ELF-1 (cell line): ENCODE measurements at regions not wholly inside any gene's neighbourhood (a gene's known extent, or its start where the extent isn't known, plus 50 kb on each side); places are given as distances from the start of the nearest gene placed in this dataset.
"Not testable (repeated sequence)": the region's sequence is repeated elsewhere in the genome, so short reads cannot be mapped to it uniquely, and the experiment has no call there.

Experiments
- DNase-seq: peaks from one replicate; pipeline ENCODE4 v3.0.0-alpha.2; 2016; ENCODE audit warnings: low read depth, low spot score

DNA sequence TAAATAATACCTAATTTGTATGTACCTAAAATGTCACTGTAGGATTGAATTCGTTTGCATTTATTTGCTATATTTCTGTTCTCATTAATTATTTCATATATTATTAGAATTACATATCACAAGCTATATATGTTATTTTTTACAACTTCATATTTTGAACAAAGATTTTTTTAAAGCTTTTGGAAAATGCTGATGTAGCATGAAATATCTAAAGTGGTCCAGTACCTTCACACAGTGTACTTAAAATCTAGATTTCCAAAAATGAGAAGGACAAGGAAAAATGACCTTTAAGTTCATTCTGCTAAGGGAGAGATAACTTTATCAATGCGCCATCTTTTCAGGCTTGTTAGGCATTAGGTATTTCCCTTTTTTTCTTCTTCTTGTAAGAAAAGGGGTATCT, 71.8 kb downstream of the LARP7 start:
- no peak for DNase-seq

DNA sequence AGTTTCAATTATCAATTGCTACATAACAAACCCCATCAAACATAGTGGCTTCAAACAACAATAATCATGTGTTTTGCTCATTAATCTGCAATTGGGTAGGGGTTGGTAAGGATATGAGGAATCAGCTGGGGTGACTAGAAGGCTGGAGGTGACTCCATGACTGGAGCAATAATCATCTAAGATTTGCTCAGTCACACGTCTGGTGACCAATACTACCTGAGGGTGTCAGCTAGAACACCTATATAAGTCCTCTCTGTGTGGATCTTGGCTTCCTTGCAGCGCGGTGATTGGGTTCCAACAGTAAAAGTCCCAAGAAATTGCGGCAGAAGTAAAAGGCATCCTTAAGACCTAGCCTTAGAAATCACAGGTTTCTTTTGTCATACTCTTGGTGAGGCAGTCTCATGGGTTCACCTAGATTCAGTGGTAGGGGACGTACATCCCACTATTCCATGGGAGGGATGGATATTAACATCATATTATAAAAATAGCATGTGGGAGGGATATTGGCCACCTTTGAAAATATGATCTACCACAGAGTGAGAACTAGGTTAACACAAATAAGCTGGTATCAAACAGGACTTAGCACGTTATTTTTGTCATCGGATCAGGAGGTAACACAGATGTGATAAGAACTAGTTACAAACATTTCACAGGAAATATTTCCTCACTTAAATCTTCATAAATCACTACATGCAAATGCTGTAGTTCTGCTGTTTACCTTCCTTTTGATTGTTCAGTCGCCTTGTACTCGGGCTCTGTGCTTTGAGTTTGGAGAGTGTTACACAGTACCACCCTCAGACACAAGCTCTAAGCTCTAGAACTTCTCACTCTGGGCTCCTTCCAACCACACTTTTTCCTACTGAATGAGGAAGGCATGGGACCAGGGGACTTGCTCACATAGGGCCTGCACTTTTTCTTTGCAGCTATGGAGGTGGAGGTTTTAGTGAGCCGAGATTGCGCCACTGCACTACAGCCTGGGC, 78.3 kb downstream of the LARP7 start:
- DNase-seq: no peak

DNA sequence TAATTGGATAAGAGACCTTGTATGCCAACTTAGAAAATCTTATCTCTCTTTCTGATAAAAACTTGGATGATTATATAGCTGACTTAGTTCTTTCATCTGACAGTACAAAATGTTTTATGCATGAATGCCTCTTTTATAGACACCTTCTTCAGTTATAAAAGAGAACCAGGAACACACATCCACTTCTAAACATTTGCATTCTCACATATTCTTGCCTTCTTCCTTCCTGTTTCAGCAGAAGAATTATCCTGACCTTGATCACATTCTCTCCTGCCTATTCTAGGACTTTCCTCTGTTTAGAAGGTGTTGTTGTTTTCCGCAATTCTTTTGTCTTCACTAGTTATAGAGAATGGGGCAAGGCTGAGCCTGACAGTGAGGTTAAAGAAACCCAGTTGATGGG, 80.9 kb downstream of the LARP7 start:
- no peak for DNase-seq

DNA sequence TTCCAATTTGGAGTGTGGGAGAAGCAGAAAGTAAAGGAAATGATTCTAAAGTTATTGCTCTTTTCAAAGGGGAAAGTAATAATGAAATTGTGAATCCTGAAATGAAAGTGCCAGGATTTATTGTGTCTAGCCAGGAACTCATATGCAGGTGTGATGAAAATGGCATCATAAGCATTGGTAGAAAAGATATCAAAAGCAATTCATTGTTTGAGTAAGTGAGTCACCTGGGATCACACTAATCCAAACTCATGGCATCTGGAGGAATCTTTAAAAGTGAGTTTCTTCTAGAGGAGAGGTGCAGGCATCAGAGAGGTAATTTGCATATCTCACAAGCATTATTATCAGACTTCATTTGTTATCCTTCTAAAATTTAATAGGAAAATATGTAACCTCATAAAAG, 84.7 kb downstream of the LARP7 start:
- DNase-seq: no peak

DNA sequence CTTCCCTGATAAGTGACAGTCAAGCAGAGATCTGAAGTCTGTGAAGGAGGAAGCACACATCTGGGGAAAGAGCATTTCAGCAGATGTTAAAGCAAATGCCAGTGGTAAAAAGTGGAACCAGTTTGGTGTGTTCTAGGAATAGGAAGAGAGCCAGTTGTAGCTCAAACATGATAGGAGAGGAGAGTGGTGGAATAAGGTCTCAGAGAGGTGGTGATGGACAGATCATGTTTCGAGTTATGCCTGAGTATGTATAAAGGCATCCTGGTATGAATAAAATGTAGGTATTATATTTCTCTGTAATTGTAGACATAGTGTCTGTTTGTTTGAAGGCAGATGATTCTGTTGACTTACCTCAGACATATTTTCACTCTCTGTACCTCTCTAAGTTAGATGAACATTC, 89.1 kb downstream of the LARP7 start:
- no peak for DNase-seq

DNA sequence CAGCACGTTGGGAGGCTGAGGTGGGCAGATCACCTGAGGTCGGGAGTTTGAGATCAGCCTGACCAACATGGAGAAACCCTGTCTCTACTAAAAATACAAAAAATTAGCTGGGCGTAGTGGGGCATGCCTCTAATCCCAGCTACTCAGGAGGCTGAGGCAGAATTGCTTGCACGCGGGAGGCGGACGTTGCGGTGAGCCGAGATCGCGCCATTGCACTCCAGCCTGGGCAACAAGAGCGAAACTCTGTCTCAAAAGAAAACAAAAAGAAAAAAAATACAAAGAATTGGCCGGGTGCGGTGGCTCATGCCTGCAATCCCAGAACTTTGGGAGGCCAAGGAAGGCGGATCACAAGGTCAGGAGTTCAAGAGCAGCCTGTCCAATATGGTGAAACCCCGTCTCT, 90.8 kb downstream of the LARP7 start:
- not testable (repeated sequence) for DNase-seq

DNA sequence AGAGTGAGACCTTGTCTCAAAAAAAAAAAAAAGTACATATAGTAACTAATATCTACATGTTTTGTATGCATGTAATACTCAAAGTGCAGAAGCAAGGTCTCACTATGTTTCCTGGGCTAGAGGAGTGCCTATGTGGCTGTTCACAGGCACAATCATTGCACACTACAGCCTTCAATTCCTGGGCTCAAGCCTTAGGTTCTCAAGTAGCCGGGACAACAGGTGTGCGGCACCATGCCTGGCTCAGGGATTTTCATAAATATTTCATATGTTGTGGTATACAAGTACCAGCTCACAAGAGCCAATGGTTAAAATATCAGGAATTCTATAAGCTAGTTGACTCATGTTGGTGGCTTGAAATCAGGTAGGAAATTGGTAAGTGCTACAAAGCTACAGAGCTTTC, 94.8 kb downstream of the LARP7 start:
- DNase-seq: no peak

DNA sequence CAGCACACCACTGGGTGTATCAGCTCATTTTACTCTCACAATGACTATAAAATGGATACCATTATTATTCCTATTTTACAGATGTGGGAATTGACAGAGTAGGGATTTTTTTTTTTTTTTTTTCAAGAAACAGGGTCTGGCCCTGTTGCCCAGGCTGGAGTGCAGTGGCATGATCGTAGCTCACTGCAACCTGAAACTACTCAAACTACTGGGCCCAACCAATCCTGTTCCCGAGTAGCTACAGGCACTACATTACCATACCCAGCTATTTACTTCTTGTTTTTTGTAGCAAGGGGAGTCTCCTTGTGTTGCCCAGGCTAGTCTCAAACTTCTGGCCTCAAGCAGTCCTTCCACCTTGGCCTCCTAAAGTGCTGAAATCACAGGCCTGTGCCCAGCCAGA, 95.2 kb downstream of the LARP7 start:
- peak; percentile 48 for DNase-seq

DNA sequence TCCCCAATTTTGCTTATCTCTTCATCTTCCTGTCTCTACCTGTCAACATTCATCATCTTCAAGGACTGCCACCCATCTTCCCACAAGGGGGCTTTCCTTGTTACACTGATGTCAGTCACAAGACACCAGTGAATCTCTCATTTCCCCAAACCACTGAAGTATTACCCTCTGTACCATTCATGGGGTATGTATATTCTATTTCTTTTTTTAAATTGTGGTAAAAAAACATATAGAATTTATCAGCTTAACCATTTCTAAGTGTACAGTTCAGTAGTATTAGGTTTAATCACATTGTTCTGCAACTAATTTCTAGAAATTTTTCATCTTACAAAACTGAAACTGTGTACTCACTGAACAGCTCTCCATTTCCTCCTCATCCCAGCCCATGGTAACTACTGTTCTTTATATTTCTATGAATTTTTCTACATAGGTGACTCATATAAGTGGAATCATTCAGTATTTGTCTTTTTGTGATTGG, 98.6 kb downstream of the LARP7 start:
- no peak for DNase-seq

DNA sequence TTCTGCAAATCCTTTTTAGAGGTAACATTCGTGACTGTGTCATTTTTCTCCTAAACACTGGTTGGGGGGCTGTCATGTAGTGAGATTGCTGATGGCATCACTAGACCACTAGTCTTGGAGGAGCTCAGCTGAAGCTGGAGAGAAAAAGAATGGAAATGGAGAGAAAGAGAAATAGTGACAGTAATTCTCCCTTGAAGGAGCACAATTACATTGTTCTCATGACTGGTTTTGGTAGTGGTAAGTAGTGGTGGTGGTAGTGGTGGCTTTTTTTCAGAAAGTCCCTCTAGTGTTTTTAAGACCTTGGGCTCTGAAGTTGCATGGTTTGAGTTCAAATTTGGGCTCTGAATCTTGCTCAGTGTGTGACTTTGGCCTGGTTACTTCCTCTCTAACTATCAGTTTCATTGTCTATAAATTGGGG, 99.8 kb downstream of the LARP7 start:
- no peak for DNase-seq

DNA sequence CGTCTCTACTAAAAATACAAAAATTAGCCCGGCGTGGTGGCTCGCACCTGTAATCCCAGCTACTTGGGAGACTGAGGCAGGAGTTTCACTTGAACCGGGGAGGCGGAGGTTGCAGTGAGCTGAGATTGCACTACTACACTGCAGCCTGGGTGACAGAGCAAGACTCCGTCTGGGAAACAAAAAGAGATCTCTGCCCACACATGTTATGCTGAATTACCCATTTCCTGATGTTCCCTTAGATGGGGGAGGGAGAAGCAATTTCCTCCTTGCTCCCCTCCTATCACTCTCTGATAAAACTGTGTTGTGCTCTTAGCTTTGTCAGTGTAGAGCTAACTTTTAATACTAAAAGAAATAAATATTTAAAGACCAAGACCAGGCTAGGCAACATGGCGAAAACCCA, 102.5 kb downstream of the LARP7 start:
- DNase-seq: no peak

DNA sequence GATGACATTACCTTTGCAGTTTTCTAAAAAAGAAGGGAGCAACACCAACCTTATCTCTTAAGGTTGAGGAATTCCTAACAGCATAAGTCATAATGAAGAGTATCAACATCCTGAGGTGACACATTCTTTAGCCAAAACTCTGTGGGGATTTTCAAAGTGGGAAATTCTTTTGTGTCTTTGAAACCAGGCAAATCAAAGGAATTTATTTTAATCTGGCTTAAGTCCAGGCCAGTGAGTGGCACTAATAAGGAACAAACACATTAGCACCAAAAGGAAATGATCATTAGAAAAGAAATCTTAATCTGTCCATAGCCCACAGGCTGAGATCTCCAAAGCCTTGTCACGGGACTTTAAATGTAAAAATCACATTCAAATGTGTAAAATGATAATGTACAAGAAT, 110.1 kb downstream of the LARP7 start:
- DNase-seq: peak; percentile 58

DNA sequence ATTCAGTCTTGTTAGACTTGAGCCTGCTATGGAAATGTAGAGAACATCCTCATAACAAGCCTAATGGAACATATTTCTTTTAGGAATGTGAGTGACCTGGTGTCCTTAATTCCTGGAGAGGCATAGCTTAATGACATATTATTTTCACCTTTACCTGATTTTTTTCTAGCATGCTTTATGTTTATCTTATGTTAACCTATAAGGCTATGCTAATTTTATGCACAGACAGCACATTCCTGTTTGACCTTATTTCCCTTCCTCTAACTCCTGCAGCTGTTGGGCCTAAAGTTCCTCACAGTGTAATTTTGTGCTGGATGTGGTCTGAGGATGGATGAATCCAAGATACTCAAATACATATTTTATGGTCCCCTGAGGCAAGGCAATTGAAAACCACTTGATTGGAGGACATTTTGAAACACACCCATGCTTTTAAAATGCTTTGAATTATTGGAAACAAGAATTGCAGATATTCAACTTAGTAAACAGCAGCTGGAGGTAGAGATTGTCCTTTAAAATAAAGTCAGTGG, 111.5 kb downstream of the LARP7 start:
- DNase-seq: no peak

DNA sequence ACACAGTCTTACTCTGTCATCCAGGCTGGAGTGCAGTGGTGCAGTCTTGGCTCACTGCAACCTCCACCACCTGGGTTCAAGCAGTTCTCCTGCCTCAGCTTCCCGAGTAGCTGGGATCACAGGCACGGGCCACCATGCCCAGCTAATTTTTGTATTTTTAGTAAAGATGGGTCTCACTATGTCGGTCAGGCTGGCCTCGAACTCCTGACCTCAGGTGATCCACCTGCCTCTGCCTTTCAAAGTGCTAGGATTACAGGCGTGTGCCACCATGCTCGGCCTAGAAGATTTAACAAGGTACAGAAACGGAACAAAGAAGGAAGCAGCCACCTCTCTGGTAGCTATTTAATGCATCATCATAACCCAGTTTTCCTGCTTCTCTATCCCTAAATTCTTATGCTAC, 113.8 kb downstream of the LARP7 start:
- DNase-seq: not testable (repeated sequence)

DNA sequence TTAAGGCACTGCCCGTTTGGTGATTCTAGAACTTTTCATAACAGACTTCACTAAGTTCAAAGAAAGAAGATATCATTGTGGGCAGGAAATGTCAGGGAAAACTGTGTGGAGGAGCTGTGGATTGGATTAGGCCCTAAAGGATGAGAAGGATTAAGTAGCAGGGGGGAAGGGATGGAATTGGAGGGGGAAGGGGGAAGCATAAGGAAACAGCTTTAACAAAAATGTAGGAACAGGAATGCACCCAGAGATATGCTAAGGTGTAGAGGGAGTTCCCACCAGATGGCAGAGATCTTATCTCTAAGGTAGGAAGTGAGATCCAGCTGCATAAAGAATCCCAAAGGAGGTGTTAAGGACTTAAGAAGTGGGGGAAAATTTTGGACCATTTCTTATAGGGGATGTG, 114.5 kb downstream of the LARP7 start:
- DNase-seq: peak; percentile 53

DNA sequence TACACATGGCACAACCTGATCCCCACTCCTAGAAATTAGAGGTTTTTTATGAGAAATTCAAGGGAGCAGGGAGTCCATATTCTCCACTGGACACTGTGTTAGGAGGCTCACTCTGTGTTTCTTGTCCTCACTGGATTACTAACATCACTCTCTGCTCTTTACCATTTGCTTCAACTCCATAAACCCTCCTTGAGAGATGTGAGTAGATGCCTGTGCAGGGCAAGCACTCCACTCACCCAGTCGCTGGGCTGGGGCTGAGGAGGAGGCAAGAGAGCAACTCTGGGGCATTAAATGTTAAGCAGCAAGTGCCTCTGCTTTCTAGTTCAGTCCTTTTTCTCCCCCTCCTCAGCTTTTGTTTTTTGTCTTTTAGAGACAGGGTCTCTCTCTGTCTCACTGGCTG, 115.1 kb downstream of the LARP7 start:
- DNase-seq: no peak

DNA sequence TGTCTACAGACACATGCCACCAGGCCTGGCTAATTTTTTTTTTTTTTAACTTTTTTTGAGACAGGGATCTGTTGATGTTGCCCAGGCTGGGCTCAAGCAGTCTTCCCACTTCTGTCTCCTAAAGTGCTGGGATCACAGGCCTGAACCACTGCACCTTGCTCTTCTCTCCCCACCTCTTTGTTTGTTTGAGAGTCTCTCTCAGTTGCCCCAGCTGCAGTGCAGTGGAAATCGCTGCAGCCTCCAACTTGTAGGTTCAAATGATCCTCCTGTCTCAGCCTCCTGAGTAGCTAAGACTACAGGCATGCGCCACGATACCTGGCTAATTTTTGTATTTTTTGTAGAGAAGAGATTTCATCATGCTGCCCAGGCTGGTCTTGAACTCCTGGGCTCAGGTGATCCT, 115.6 kb downstream of the LARP7 start:
- DNase-seq: no peak

DNA sequence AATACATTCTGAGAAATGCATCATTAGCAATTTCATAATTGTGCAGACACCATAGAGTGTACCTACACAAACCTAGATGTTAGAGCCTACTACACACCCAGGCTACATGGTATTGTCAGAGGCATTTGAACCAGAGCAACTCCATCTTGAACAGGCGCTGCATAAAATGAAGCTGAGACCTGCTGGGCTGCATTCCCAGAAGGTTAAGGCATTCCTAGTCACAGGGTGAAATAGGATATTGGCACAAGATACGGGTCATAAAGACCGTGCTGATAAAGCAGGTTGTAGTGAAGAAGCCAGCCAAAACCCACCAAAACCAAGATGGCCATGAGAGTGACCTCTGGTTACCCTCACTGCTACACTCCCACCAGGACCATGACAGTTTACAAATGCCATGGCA, 116.4 kb downstream of the LARP7 start:
- peak; percentile 61 for DNase-seq

DNA sequence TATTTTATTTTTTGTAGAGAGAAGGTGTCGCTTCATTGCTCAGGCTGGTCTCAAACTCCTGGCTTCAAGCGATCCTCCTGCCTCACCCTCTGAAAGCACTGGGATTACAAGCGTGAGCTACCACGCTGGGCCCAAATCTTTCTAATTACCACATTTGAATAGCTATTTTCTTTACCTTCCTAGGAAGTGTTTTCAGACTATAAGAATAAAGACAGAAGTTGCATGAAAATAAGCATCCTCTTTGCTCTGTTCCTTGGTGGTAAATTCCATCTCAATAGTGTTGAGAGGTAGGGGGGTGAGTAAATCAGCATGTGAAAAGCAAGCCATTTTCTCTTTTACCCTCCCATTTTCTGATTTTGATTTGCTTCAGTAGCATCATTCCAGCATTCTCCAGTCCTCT, 122.4 kb downstream of the LARP7 start:
- DNase-seq: peak; percentile 58

DNA sequence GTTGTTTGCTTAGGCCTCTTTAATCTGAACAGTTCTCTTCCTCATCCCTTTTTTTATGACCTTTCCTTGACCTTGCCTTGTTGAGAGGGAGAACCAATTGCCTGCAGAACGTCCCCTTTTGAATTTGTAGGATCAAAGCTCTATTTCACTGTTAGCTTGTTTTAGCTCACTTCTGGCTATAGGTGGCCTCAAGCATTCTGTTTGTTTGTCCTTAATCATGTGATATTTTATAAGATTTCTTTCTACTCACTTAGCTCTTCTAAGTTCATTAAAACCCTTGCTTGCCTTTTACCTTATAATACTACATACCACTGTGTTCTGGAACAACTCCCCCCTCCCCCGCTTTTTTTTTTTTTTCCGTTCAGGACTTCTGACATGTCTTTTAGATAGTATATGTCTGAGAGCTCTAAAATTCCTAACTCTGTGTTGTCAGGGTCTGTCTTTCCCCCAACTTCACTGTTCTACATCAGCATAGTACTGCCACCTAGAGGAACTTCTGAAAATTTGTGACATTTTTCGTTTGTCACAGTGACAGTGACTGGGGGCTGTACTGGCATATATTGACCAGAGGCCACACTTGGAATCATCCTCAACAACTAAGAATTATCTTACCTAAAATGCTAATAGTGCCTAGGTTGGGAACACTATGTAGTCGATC, 128.5 kb downstream of the LARP7 start:
- DNase-seq: peak; percentile 73

DNA sequence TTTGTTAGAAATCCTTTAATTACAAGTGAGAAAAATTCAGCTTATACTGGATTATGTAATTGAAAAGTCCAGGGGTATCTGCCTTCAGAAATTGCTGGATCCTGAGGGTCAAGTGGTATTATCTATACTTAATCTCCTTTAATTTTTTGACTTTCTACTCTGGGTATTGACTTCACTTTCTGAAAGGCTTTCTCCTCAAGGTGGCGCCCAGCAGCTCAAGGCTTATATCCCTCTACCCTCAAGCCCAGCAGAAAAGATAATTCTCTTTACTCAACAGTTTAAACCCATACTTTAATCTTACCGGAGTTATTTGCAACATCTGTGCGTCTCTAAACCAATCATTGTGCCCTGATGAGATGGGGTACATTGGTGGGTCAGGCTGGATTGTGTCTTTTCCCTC, 129.5 kb downstream of the LARP7 start:
- DNase-seq: peak; percentile 40

DNA sequence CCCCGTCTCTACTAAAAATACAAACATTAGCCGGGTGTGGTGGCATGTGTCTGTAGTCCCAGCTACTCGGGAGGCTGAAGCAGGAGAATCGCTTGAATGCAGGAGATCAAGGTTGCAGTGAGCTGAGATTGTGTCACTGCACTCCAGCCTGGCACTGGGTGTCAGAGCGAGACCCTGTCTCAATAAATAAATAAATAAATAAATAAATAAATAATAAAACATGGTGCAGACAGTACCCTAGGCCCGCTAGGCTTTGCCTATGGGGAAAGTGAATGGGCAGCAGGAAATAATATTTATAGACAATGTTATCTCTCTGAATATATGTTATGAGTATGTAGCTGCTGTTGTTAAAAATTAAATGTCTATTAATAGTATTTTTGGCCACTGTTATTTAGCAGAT, 130.4 kb downstream of the LARP7 start:
- no peak for DNase-seq

DNA sequence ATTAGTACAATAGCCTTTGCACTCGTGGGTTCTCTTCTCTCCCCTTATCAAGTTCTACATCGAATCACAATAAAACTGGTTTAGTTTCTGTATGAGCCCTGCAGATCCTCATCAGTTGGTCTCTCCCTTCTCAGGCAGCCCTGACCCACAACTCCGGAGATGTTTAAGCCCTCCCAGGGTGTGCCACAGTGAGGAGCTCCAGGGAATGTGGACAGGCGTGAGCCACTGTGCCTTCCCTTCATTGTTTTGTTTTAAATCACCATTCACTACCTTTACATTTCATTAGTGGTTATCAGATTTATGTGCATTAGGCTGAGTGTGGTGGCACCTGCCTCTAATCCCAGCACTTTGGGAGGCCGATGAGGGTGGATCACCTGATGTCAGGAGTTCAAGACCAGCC, 133.2 kb downstream of the LARP7 start:
- no peak for DNase-seq
